Medulla oblongata (tissue), 1 donor: ENCODE measurements at regions not wholly inside any gene's neighbourhood (a gene's known extent, or its start where the extent isn't known, plus 50 kb on each side); places are given as distances from the start of the nearest gene placed in this dataset.
"Not testable (repeated sequence)": the region's sequence is repeated elsewhere in the genome, so short reads cannot be mapped to it uniquely, and the experiment has no call there.

ENCODE experiments used
- DNase-seq: peaks from one replicate; pipeline ENCODE4 v3.0.0-alpha.2; 2015; ENCODE audit errors: extremely low spot score

- no peak for DNase-seq
These were observed 78.5 kb upstream of the RNU6-1 start for GRCh38 chr15:67918205-67918861.

- DNase-seq, result no peak
These were observed 80.8 kb upstream of the RNU6-1 start for GRCh38 chr15:67920524-67921240.

- DNase-seq, result no peak
These were observed 82.3 kb upstream of the RNU6-1 start for GRCh38 chr15:67922106-67922675.

- no peak for DNase-seq
These were observed 83.4 kb upstream of the RNU6-1 start for GRCh38 chr15:67922971-67923945.

- DNase-seq, result no peak
These were observed 84.6 kb upstream of the RNU6-1 start for GRCh38 chr15:67924359-67924974.

GRCh38 chr15:67925182-67925581 is 85.3 kb upstream of the RNU6-1 start:
- no peak for DNase-seq

GRCh38 chr15:67927501-67928168 is 87.8 kb upstream of the RNU6-1 start:
- DNase-seq, result no peak

- no peak for DNase-seq
These were observed 88.8 kb upstream of the RNU6-1 start for GRCh38 chr15:67928666-67929065.

GRCh38 chr15:67930720-67931119 is 90.9 kb upstream of the RNU6-1 start:
- no peak for DNase-seq

GRCh38 chr15:67931861-67932260 is 92.0 kb upstream of the RNU6-1 start:
- DNase-seq, result no peak

GRCh38 chr15:67934126-67934525 is 94.3 kb upstream of the RNU6-1 start:
- not testable (repeated sequence) for DNase-seq

- DNase-seq, result no peak
These were observed 95.4 kb upstream of the RNU6-1 start for GRCh38 chr15:67935244-67935643.

GRCh38 chr15:67936258-67936657 is 96.4 kb upstream of the RNU6-1 start:
- DNase-seq, result no peak

GRCh38 chr15:67937153-67937761 is 97.4 kb upstream of the RNU6-1 start:
- DNase-seq, result no peak

GRCh38 chr15:67939179-67939578 is 99.3 kb upstream of the RNU6-1 start:
- DNase-seq, result not testable (repeated sequence)

GRCh38 chr15:67939588-67940323 is 99.9 kb upstream of the RNU6-1 start:
- DNase-seq, result not testable (repeated sequence)

- DNase-seq, result no peak
These were observed 100.5 kb upstream of the RNU6-1 start for GRCh38 chr15:67940324-67940719.

GRCh38 chr15:67941648-67942310 is 101.9 kb upstream of the RNU6-1 start:
- DNase-seq, result no peak

- no peak for DNase-seq
These were observed 103.6 kb upstream of the RNU6-1 start for GRCh38 chr15:67943475-67943874.
